GM18519 (cell line): ENCODE measurements at regions not wholly inside any gene's neighbourhood (a gene's known extent, or its start where the extent isn't known, plus 50 kb on each side); places are given as distances from the start of the nearest gene placed in this dataset.

ENCODE experiments used
- ATAC-seq: cut with Tn5 transposase; IDR thresholded peaks from one replicate; pipeline ENCODE4 v1.9.1; 2021; ENCODE audit warnings: mild to moderate bottlenecking, moderate library complexity; ENCODE audit not compliant: unreplicated experiment, low FRiP score

GRCh38 chr6:9554806-9555205 is 860.1 kb downstream of the TFAP2A start:
- no peak for ATAC-seq

- ATAC-seq, result no peak
Measured at GRCh38 chr6:9554323-9554722, 860.6 kb downstream of the TFAP2A start.

- ATAC-seq, result no peak
Measured at GRCh38 chr6:9553002-9553401, 861.9 kb downstream of the TFAP2A start.

GRCh38 chr6:9543649-9544048 is 871.2 kb downstream of the TFAP2A start:
- no peak for ATAC-seq

GRCh38 chr6:9540534-9541126 is 874.2 kb downstream of the TFAP2A start:
- ATAC-seq, result peak; percentile 66

DNA sequence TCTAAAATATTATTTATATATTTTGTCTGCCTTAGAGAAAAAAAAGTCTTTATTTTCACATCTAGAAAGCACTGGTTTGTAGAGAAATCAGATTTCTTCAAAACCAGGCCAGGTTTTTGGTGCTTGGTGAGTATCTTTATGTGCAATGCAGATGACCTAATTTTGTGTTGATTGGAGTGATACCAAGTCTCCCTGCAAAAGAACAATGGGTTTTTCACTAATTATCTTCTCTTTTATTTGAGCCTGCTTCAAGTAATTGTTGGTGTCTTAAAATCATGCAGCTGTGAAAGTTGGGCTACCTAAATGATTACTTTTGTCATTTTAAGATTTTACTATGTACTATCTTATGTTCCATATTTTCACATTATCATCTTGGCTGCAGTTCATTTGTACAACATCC is 874.7 kb downstream of the TFAP2A start:
- ATAC-seq, result peak; percentile 11

- ATAC-seq, result no peak
Measured at GRCh38 chr6:9539231-9539755, 875.6 kb downstream of the TFAP2A start.

DNA sequence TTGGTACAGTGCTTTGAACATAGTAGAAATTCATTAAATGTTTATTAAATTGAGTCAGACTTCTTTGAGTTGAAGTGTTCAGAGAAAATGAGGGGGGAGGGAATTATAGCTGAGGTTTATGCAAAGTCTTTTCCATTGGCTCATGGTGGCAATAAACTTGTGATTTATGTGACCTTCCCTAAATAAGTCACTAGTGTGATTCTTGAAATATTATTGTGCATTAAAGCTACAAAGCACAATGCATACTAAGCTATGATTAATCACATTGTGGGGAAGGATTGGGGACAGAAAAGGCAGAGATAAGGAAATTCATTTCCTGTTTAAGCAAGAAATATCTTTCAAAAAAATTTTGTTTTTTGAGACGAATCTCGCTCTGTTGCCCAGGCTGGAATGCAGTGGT is 877.5 kb downstream of the TFAP2A start:
- ATAC-seq, result no peak

- no peak for ATAC-seq
Measured at GRCh38 chr6:9535106-9535505, 879.8 kb downstream of the TFAP2A start.

DNA sequence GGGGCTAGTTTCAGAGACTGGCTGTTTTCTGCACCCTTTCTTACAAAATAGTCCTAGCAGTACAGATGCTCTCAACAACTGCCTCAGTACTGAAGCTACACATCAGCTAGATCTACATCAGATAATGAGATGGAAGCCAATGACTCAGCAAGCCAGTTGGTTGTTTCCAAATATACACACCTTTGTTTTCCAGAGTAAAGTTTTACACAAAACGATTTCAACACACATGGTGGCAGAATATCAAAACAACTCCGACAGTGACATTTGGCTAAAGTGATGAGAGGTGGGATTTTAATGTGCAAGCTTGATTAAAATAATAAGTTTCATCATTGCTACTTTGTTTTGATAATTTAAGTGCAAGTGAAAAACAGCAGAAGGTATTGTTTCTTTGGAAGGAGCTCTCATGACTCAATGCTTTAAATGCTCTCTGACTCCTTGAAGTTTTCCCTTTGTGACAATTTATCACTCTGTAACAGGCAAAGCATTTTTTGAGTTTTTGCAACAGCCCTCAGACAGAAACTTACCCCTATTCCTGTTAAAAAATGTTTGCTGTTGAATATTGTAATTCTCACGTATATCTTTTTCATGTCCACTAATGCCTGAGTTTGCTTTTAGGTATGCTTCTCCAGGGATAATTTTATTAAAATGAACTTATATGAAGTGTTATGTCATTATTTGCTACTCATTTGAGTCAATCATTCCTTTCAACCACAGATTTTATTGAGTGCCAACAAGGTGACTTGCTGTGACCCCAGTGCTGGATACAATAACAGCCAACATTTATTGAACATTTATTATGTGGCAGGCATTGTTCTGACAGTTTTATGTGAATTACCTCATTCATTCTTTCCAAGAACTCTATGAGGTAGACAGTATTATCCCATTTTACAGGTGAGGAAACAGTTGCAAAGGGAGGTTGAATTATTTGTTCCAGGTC is 882.0 kb downstream of the TFAP2A start:
- ATAC-seq, result no peak

GRCh38 chr6:9527679-9528286 is 887.1 kb downstream of the TFAP2A start:
- no peak for ATAC-seq

GRCh38 chr6:9523462-9523861 is 891.4 kb downstream of the TFAP2A start:
- no peak for ATAC-seq

DNA sequence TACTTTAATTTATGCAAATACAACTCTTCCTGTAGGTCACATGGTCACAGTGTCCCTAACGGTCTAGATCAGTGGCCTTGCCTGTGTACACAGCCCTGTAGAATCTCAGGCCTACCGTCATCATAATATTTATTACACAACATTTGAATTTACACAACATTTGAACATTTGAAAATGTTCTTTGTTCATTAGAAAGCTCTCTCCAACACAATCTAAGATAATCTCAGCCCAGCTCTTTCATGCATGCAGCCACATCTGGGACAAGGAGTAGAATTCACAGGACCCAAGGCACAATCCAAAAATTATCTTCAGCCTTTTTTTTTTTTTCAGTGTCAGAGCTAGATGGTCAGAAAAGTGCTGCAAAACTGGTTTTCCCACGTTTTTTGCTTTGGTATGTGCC is 892.8 kb downstream of the TFAP2A start:
- no peak for ATAC-seq

DNA sequence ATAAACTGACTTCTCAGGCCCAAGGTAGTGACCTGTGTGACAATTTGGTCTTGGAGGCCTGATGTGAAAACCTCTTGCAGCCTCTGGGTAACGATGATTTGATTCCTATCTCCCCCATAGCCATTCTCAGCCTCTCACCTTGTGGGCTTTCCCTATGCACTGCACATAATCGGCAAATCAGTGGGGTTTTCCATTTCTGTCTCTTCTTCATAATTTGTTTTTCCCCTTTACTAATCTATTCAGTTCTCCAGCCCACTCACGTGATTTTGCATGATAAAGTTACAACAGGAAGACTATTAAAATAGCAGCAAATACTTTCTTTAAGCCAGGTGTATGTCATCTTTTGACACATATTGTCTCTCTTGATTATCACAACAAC is 893.7 kb downstream of the TFAP2A start:
- peak; percentile 34 for ATAC-seq

DNA sequence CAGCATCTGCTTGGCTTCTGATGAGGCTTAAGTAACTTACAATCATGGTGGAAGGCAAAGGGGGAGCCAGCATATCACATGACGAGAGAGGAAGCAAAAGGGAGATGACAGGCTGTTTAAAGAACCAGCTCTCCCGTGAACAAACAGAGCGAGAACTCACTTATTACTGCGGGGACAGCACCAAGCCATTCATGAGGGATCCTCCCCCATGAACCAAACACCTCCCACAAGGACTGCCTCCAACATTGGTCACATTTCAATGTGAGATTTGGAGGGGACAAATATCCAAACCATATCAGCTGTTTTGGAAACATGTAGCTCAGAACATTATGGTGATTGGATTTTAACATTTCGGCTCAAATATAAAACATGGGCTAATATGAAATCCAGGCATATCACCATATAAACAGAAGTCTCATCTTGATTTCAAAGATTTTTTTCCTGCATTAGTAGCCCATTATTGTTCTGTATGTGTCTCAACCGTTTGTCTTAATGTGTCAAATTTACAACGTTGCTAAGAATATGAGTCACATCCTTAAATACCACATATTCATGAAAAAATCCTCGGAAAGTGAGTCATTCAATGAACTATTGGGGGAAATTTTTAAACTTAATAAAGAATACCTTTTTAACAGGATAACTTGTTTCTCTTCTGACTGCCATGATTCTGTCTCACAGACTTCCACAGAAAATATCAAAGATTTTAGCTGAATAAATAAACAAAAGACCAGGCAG is 894.3 kb downstream of the TFAP2A start:
- peak; percentile 39 for ATAC-seq

- no peak for ATAC-seq
Measured at GRCh38 chr6:9518431-9518830, 896.4 kb downstream of the TFAP2A start.

DNA sequence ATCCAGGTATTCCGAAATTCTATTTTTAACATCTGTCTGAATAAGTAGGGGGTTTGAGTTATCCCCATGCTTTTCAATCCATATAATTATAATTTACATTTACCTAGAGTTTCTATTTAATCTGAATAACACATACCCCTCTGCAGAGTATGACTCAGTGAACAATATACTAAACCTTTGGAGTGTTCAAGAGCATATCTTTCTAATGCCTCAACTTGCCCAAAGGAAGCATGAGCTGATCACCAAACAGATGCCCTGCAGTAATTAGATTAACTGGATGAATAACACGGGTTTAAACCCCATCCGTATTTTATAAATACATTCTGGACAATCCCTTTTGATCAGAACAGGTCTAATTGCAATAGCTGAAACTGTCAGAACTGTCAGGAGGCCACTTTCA is 897.1 kb downstream of the TFAP2A start:
- no peak for ATAC-seq

GRCh38 chr6:9515633-9516606 is 899.0 kb downstream of the TFAP2A start:
- no peak for ATAC-seq

GRCh38 chr6:9514146-9514545 is 900.7 kb downstream of the TFAP2A start:
- ATAC-seq, result no peak

DNA sequence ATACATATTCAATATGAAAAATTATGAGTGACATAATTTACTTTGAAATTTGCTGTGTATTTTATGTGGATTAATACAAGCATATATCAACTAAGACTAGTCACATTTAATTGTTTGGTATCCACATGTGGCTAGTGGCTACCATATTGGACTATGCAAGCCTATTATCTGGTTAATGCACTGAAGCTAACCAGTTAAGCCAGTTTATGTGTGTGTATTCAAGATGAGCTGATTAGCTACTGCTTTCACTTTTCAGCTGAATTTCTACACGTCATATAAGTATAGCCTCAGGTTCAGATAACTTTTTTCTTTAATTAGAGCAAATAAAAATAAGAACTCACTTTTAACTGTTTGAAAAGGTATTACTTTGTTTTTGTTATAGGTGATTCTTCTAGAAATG is 903.7 kb downstream of the TFAP2A start:
- ATAC-seq, result no peak
